Embryonic facial prominence (tissue), 1 donor: ENCODE measurements at regions not wholly inside any gene's neighbourhood (a gene's known extent, or its start where the extent isn't known, plus 50 kb on each side); places are given as distances from the start of the nearest gene placed in this dataset.

Source experiments
- DNase-seq: peaks from one replicate; pipeline ENCODE4 v3.0.0-alpha.2; 2016; ENCODE audit errors: extremely low spot score

DNA sequence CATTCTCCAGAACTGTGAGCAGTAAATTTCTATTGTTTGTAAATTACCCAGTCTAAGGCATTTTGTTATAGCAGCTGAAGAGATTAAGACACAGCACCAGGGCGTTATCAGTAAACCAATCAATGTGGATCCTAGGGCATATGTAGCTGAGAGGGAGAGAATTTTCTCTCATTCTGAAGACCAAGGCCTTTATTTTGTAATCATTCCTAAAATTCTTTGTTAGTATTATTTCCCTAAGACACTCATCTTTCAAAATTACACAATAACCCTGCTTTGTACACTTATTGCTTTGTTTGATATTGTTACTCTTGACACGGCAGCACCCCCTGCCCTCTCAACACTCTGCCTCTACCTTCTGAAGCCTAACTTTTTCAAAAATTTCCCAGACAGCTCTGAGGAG, 419.1 kb downstream of the SLC4A3 start:
- DNase-seq: no peak

DNA sequence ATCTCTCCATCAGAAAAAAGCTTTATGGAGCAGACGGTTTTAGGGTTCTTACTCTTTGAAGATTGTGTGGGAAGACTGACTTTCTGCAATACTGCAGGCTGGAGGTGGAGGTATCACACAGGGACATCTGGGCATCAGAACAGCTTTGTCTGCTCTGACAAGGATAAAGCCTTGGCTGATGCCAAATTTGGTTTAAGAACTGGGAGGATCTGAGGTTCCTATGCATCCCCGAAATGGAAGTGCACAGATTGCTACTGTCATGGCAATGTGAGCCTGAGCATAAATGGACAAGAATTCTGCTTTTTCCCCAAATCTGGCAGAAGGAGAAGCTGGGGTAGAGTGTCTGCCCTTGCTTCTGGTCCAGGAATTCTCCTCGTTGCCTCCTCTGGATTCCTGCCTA, 424.3 kb downstream of the SLC4A3 start:
- DNase-seq: no peak

DNA sequence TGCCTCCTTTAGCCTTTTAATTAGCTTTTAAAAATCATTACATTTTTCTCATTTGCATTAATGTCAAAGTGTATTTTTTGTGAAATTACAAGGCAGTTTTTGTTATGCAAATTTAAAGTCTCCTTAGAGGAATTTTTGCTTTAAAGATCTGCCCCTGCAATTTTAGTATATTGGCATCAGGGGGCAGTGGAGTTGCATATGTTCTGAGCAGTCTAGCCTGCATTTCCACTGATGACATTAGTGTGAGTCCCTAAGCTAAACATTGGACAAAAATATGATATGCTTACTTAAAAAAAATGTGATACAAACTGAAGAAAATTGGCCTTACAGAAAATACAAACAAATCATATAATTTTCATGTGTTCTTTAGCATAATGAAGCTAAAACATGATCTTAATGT, 426.5 kb downstream of the SLC4A3 start:
- DNase-seq: no peak

DNA sequence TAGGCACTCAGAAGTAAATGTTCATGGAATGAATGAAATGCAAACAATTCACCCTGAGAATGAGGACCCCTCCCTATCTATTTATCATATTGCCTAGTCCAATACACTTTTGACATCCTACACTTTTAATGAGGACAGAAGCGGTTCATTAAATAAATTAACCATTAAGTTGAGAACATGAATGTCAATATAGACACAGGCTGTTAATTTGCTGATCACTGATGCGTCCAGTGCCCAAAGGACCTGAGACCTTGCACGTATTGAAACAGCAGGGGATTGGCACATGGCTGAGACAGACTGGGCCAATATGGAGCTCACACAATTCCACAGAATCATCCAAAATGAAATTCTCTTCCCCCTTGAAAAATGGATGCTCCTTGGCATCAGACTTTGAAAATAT, 430.0 kb downstream of the SLC4A3 start:
- DNase-seq: no peak

DNA sequence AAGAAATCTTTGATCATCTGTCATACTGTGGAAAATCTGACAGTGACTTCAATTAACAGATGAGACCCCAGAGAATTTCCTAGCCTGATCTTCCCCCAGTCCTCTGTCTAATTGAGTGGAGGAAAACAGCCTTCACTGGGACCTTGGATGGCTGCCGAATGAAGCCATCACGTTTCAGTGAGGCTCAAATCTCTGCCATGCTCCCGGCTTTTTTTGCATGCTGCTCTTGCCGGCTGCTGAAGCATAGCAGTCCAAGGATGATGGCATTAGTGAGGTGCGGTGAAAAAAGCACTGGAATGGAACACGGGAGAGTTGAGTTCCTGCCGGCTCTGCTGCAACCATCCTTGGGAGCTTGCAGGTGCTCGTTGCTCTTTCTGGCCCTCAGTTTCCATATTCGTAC, 430.5 kb downstream of the SLC4A3 start:
- DNase-seq: no peak

DNA sequence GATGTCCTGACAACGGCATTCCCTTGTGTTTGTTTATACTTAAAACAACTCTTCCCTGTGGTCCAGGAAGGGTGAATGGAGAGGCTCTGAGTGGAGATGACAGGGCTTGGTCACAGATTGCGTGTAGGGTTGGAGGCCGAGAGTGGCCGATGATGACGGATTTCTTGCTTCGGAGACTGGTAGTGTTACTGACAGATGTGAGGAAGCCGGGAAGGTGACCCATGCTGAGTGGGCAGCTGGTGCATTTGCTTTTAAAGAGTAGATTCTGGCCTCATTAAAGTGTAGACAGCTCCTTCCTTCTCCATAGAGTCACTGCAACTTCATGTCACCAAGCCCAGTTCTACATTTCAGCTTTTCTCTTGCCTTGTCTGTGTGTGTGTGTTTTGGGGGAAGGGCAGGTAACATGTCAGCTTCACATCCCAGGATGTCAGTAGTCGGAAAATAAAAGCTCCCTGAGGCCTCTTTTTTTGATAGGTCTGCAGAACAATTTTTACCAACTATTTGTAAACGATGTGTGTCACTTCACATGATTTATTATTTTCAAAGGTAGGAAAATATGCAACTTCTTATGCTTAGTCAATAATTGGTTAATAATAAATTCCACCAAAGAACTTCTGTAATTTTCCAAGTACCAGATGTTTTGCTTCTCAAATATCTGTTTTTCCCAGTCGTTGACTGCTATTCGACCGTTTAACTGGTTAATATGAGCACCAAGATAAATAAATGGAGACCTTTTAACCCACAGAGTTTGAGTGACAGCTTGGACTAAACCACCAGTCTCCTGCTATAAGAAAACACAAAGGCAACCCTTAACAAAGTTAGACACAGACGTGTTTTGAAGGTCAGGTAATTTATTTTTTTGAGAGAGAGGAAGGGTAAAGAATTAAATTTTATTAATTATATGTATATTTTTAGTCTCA, 436.9 kb downstream of the SLC4A3 start:
- no peak for DNase-seq

DNA sequence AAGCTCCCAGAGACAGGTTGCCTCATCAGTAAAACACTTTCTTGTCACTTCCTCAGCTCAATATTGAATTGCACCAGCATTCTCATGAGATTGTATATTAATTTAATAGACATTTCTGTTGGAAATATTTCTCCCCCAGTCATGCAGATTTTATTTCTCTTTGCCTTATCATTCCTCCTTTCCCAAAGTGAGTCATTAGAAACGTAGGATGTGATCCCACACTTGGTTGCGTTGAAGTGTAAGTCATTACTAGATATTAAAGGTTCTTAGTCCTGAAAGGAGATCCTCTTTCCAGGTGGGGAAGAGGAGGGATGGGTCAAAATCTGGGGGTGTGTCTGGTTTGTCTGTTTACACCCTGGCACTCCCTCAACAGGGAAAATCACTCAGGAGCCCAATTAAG, 438.2 kb downstream of the SLC4A3 start:
- no peak for DNase-seq

DNA sequence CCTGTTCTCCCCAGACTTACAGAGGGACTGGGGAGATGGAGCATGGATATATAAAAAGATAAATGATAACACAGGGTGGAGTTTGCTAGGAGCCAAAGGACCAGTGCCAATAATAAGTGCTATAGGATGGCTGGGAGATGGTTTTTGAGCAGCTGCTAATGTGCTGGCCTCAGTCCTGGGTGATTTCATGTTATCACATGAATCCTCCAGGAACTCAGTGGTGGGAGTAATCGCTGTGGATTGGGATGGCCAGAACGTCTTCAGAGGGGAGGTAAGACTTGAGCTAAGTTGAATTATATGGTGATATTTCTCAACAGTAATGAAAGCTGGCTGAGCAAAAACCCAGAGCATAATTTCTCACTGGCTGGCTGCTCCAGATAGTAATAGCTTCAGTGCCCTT, 441.4 kb downstream of the SLC4A3 start:
- DNase-seq: no peak

DNA sequence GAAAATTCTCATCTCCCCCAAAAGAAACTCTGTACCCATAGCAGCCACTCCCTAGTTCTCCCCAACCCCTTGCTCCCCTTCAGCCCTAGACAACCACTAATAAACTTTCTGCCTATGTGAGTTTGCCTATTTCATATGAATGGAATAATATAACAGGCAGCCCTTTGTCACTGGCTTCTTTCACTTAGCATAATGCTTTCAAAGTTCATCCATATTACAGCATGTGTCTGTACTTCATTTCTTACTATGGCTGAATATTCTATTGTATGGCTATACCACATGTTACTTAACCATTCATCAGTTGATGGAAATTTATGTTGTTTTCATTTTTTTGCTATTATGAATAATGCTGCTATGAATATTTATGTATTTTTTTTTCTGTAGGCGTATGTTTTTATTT, 442.9 kb downstream of the SLC4A3 start:
- DNase-seq: no peak

DNA sequence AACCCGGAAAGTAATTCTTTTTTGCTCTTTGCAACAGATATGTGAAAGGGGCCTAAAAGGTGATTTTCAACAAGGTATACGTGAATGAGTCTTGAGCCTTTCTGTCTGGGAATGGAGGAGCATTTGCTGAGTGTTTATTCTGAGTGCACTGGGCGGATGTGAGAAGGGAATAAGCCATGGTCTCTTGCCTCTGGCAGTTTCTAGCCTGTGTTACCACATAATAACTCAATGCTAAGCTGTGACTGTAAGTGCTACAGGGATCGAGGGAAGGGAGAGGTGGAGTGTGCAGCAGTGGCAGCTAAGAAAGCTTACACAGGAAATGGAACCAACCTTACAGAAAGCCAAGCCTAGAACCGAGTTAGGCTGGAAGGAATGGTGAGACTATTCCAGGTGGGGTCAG, 444.3 kb downstream of the SLC4A3 start:
- DNase-seq: no peak

DNA sequence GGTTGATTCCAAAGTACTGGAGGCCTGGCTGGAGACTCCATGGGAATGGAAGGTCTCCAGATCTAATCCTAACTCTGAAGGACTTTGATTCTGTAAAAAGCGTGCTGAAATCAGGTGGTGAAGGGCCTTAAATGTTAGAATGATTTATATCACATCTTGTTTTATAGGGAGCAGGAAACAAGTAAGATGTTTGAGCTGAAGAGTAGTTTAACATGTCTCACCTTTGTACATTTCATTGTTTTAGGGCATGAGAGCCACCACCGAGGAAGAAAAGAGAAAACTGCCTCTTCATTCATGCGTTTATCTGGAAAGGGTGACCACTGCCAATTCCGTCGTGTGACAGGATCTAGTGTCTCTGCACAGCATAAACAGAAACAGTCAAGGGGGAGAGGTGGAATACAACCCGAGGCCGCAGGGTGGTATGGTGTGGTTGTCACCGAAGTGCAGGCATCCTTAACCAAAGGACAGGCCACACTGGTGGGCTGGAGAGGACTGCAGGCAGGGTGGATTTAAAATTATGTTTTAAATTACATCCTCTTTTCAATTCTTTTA, 445.3 kb downstream of the SLC4A3 start:
- DNase-seq: no peak

DNA sequence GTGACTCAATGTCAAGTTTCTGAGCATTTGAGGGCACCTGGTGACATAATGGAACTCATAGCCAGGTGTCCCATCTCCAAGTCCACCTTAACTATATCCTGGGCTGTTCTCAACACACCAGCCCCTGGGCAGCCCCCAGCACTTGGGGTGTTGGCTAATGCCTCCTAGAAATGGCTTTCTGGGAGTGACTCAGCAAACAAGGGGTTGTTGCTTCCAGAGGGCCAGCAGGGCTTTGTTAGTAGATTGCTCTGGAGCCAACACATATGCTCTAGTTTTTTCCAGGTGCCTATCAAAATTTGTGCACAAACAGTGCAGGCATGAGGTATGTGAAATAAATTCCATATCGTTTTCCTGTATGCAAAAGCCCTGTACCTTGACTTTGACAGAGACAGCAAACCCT, 448.4 kb downstream of the SLC4A3 start:
- no peak for DNase-seq

DNA sequence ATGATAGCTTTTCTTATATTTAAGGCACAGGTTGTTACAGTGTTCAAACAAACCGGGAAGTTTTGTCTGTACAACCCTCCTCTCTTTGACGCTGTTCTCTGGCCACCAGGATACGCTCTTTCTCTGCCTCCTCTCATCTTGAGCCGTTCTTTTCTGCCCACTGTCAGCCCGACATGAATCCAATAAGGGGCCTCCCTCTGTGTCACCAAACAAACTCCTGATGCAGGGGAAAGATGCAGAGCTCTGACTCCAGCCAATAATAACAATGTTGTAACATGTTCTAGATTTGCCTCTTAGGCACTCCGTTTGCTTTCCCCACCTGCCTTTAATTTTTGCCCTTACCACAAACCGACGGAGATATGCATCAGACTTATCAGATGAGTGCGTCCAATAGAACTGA, 449.3 kb downstream of the SLC4A3 start:
- peak; percentile 79 for DNase-seq

DNA sequence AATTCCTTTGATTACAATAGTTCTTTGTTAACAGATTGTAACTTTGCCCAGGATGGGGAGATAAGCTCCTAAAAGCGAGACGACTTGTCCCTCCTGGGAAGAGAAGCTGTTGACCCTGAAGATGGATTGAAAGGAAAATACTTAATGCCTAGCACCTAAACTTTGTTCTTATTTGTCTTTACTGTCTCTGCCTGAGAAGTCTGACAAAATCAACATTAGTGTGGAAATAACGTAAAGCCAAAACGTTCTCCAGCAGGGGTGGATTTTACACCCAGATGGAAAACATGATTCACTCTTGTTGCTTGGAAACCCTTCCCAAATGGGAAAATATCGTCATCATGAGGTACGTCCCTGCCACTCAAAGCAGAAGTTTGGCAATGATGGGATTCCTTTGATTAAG, 450.1 kb downstream of the SLC4A3 start:
- peak; percentile 64 for DNase-seq

DNA sequence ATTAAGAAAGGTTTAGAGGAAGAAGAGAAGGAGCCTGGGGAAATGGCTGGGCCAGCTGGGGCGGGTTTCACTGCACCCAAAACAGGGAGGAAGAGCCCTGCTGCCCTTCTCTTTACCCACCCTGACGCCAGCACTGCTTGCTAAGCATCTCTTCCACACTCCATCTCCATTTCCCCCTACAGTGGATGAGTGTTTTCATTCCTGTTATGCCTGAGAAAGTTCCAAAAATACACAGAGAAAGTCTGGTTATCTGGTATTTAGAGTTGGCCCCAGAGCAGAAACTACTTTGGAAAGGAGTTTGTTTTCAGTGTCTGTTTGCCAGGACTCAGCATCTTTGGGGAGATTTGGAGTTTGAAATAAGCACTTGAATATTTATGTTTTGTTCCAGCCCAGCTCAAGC, 451.0 kb downstream of the SLC4A3 start:
- DNase-seq: peak; percentile 57

DNA sequence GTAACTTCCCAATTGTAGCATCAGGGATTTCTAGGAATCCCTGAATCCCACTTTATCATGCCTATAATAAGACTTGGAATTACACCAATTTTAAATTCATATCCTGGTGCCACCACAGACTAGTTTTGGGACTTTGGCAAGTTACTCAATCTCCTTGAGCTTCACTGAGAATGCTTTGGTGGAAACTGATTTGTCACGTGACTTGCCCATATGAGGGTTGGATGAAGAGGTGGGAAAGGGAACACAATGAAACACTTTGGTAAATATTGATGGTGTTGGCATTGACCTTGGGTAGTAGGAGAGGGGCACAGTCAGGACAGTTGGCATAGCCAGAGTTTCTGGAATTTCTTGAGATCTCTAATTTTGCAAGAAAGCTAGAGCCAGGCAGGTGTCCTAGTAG, 452.2 kb downstream of the SLC4A3 start:
- DNase-seq: no peak

DNA sequence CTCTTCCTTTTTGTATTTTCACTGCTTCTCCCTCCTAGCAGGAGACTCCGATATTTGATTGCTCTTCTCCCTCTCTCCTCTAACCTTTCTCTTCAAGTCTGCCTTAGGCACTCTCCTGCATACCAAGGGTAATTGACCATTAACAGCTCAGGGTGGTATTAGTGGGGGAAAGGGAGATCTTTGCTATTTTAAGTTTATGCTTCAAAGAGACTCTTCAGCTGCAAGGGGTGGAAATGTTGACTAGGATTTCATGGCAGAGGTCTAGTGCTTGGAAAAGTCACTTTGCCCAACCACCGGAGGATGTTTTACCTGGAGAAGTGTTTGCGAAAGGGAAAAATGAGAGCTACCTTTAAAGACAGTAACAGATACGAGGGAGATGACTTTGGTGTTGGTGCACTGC, 453.7 kb downstream of the SLC4A3 start:
- no peak for DNase-seq

DNA sequence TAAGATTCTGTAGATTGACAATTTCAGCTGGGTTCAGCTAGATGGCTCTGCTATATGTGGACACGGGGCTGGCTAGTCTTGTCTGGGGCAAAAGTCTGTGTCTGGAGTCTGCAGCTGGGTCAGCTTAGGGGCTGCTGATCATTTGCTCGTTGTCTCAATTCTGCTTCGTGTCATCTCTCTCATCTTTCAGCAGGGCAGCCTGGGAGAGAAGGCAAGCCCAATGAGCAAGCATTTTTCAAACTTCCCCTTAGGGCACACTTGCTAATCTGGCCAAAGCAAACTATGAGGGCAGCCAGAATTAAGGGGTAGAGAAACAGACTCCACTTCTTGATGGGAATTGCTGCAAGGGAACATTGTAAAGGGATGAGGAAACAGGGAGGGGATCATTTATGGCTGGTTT, 462.6 kb downstream of the SLC4A3 start:
- no peak for DNase-seq

DNA sequence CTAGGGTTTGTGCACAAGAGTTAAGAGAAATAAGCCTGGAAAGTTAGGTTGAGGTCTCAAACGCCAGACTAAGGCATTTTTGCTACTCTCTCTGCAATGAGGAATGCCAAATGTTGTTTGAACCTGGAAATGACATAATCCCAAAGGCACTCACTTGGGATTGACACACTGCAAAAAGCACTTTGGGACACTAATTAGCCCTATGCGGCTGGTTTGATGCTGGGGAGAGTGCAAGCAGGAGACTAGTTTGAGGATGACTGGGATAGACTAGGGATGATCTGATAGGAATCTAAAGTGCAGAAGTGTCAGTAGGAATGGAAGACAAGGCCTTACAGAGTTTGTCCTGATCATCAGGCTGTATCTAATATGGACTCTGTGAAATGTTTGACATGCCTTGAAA, 469.0 kb downstream of the SLC4A3 start:
- DNase-seq: no peak

DNA sequence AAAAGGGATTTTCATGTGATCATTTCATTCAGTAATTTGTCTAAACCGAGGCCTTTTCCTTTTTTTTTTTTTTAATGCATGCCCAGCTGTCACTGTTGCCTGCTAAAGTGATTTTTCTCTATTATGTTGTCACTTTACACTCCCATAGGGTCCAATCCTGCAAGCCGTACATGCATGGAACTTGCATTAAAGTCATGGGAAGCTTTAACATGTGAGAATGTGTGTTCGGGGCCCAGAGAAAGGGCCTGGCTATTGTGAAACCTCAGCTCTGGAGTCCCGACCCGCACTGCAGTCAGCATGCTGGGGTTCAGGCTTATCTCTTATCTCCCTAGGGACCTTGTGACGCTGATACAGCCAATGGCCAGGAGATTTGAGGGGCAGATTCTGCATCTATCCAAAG, 474.6 kb downstream of the SLC4A3 start:
- DNase-seq: no peak

DNA sequence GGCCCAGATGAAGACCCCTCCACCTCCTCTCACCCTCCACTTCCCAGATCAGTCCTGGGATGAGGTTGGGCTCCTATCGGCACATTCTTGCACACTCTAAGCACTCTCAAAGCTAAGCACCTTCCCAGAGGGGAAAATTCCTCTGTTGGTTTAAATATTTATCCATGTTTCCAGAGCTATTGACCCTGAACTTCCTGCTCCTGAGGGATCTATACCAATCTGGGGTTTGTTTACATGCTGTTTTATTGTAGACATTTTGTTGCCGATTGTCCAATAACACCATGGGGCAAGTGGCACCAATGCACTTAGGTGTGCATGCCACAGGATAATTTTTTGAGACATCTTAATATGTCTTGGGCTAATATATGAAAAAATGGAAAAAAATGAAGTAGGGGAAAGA, 476.2 kb downstream of the SLC4A3 start:
- DNase-seq: no peak

DNA sequence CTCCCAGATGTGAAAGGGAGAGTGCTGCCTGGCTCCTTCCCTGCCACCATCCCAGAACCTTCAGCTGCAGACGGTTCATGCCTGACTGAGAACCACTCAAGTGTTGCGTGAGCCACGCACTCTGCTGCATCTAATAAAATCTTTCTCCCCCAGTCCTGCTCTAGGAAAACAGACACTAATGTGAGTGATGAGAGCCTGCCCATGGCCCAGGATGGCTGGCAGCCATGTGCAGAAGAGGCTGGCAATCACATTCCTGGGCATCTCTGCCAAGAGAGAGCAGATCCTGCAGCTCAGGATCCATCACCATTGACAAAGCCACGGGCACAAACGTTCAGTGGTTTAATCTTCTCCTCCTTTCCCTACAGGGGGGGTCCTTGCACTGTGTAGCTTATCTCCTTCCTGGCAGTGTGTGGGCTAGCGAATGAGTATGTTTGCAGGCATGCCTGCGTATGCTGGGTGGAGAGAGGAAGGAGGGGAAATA, 477.5 kb downstream of the SLC4A3 start:
- no peak for DNase-seq

DNA sequence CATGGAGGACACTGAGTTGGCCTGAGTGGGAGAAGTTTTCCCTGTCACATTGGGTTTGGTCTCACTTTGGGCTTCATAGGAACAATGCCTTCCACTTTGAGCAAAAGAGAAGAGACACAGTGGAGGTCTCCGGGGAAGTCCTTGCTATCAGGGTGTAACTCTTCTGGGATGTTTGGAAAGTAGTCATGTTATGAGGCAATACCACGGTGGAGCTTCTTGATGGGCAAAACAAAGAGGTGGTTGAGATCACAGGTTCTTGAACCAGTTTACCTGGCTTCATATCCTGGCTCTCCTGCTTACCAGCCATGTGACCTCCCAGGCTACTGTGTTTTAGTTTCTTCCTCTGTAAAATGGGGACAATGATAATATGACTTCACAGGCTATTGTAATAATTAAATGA, 478.6 kb downstream of the SLC4A3 start:
- DNase-seq: no peak

DNA sequence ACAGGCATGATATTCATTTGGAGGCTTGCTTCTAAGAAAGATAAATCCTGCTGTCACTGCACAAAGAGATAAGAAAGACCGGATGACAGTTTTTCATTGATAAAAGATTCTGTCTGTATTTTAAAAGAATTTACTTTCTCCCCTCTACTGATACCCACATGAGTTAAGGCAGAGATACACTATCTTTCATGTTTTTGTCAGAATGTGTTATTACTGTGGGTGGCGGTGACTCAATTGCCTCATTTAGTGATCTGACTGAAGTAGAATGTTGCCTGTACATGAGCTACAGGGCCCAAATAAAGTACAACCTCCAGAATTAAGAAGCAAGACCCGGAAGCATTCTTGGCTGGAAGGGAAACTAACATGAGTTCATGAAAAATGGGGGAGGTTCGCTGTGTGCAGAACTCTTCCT, 480.0 kb downstream of the SLC4A3 start:
- DNase-seq: no peak
